Suprapubic skin (tissue), 4 donors: ENCODE measurements at regions not wholly inside any gene's neighbourhood (a gene's known extent, or its start where the extent isn't known, plus 50 kb on each side); places are given as distances from the start of the nearest gene placed in this dataset.

Experiments used
- EP300 ChIP-seq: sonication (generic); formaldehyde crosslinking; IDR thresholded peaks from one replicate; pipeline ENCODE4 v1.6.1; 2017; ENCODE audit warnings: antibody characterized with exemption
- POLR2A ChIP-seq, 2 donors: fragments of 450-650 bp; IDR thresholded peaks; one replicate each; pipeline ENCODE4 v1.6.1; 2017; ENCODE audit warnings: antibody characterized with exemption in 2 of 2, mild to moderate bottlenecking in 2 of 2, moderate library complexity in 2 of 2
- POLR2AphosphoS5 ChIP-seq, 3 donors: sonication (generic); formaldehyde crosslinking; IDR thresholded peaks; one replicate each; pipeline ENCODE4 v1.6.1; 2017; ENCODE audit warnings: antibody characterized with exemption in 3 of 3
- TF ChIP-seq, protein P1 (sequence below), 2 donors: fragments of 200-600 bp in 1 of 2; fragments of 450-650 bp in 1 of 2; sonication (generic) in 1 of 2; IDR thresholded peaks; one replicate each; pipeline ENCODE4 v1.5.1; 2016 to 2019; ENCODE audit warnings: antibody characterized with exemption in 2 of 2, mild to moderate bottlenecking in 1 of 2, moderate library complexity in 1 of 2

DNA sequence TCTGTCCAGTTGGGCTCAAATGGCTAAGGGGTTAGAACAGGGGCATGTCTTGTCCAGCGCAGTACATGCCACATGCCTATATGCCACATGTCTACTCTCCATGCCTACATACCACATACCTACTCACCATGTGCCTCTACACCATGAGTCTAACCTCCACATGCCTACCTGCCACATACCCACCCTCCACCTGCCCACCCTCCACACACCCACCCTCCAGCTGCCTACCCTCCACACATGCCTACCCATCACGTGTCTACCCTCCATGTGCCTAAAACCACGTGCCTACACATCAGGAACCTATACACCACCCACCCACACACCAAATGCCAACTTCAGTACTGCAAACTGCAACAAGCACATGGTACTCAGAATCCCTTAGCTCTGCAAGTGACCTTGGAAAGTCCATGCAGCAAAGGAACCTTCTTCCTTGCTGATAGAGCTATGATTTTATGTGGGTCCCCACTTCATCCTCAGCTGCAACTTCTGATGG, 113.0 kb upstream of the CST7 start:
- TF ChIP-seq, protein P1, sequence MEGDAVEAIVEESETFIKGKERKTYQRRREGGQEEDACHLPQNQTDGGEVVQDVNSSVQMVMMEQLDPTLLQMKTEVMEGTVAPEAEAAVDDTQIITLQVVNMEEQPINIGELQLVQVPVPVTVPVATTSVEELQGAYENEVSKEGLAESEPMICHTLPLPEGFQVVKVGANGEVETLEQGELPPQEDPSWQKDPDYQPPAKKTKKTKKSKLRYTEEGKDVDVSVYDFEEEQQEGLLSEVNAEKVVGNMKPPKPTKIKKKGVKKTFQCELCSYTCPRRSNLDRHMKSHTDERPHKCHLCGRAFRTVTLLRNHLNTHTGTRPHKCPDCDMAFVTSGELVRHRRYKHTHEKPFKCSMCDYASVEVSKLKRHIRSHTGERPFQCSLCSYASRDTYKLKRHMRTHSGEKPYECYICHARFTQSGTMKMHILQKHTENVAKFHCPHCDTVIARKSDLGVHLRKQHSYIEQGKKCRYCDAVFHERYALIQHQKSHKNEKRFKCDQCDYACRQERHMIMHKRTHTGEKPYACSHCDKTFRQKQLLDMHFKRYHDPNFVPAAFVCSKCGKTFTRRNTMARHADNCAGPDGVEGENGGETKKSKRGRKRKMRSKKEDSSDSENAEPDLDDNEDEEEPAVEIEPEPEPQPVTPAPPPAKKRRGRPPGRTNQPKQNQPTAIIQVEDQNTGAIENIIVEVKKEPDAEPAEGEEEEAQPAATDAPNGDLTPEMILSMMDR (IDR thresholded peaks at IDR 0.05), result no peak
- no peak for TF ChIP-seq POLR2A (IDR thresholded peaks at IDR 0.05)
- no peak for TF ChIP-seq POLR2AphosphoS5 (IDR thresholded peaks at IDR 0.05)
- TF ChIP-seq EP300, result no peak
